ENCODE measurements at regions not wholly inside any gene's neighbourhood (a gene's known extent, or its start where the extent isn't known, plus 50 kb on each side); places are given as distances from the start of the nearest gene placed in this dataset.

DNA sequence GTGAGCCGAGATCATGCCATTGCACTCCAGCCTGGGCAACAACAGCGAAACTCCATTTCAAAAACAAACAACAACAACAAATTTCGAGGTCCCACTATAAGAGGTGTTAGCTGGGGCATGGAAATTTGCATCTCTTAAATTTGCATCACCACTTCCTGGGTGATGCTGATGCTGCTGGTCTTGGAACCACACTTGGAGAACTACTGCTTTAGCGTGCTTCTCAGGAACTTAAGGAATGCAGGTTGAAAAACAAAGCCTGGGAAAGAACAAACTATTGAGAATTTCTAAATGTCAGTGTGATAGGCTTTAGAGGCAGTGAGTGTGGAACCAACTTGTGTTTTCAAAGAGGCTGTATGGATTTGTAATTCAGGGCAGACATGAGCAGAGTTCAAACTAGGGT is 858.4 kb upstream of the ARPP21 start:
- DNase-seq: no peak
- WGBS, 5 donors: 69 to 79% (median 78%) methylated on average over 4 of the region's 4 CpGs
- H3K9me3 ChIP-seq: no peaks in the 10 kb centered on the region
- H3K36me3 ChIP-seq: no peaks in the 10 kb centered on the region
- intact Hi-C loops (cut with DNase I; ENCODE audit: low total_unique reads): no loop called here
- H3K4me1 ChIP-seq: no peaks in the 10 kb centered on the region
- no peaks in the 10 kb centered on the region for H3K27me3 ChIP-seq (replicated peaks in 1 of 7)
- TF ChIP-seq, protein P1, sequence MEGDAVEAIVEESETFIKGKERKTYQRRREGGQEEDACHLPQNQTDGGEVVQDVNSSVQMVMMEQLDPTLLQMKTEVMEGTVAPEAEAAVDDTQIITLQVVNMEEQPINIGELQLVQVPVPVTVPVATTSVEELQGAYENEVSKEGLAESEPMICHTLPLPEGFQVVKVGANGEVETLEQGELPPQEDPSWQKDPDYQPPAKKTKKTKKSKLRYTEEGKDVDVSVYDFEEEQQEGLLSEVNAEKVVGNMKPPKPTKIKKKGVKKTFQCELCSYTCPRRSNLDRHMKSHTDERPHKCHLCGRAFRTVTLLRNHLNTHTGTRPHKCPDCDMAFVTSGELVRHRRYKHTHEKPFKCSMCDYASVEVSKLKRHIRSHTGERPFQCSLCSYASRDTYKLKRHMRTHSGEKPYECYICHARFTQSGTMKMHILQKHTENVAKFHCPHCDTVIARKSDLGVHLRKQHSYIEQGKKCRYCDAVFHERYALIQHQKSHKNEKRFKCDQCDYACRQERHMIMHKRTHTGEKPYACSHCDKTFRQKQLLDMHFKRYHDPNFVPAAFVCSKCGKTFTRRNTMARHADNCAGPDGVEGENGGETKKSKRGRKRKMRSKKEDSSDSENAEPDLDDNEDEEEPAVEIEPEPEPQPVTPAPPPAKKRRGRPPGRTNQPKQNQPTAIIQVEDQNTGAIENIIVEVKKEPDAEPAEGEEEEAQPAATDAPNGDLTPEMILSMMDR (IDR thresholded peaks at IDR 0.05 in 8 of 11, conservative IDR thresholded peaks at IDR 0.05 in 3 of 11): no peak
- TF ChIP-seq POLR2AphosphoS5 (IDR thresholded peaks at IDR 0.05) (no peak), POLR2A (IDR thresholded peaks at IDR 0.05) (no peak)
- H3K27ac ChIP-seq: no peak overlapping the region
- no peak overlapping the region for H3K4me3 ChIP-seq

DNA sequence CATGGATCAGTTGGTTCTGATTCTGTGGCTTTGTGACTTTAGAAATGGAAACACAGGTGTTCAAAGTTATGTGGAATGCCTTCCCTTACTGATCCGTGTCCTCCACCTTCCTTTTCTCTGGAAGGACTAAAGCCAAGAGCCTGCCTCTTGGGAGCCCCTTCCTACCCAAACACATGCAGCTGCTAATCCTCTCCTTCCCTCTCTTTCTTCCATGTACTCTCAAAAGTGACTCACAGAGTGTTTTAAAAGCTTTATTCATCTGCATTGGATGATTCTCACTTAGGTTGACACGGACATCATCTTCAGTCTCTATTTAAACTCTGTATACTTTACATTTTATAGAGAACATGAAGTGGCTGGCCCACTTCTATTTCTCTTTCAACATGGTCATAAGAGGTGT is 856.5 kb upstream of the ARPP21 start:
- 57 to 82% (median 73%) methylated on average over 2 of the region's 2 CpGs for WGBS, 5 donors
- Histone ChIP-seq H3K4me3 (no peak overlapping the region), H3K4me1 (no peaks in the 10 kb centered on the region), H3K27me3 (replicated peaks in 1 of 7) (no peaks in the 10 kb centered on the region), H3K27ac (no peak overlapping the region), H3K9me3 (no peaks in the 10 kb centered on the region), H3K36me3 (no peaks in the 10 kb centered on the region)
- intact Hi-C loops (cut with DNase I; ENCODE audit: low total_unique reads): no loop called here
- TF ChIP-seq, protein P1 (IDR thresholded peaks at IDR 0.05 in 8 of 11, conservative IDR thresholded peaks at IDR 0.05 in 3 of 11): no peak
- TF ChIP-seq POLR2A (IDR thresholded peaks at IDR 0.05): no peak
- no peak for DNase-seq

DNA sequence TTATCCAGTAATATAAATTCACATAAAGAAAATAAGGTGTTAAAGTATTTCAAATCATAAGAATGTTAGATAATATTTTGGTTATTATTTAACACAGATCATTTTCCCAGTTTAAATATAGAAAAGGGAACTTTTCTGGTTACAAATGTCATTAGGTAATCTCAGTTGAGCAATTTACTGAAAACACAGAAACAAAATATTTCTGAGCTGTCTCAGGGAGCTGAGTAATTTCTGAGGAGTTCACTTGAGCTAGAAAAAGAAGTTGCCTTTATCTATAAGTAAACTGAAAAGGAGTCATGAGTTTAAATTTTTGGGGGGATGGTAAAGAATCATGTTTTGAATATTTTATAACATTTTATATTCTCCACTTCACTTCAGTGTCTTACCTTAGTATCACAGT is 855.4 kb upstream of the ARPP21 start:
- TF ChIP-seq POLR2AphosphoS5 (IDR thresholded peaks at IDR 0.05) (no peak), POLR2A (IDR thresholded peaks at IDR 0.05) (no peak)
- TF ChIP-seq, protein P1 (IDR thresholded peaks at IDR 0.05 in 8 of 11, conservative IDR thresholded peaks at IDR 0.05 in 3 of 11): no peak
- Histone ChIP-seq H3K4me1 (no peaks in the 10 kb centered on the region), H3K4me3 (no peak overlapping the region), H3K27me3 (replicated peaks in 1 of 7) (no peaks in the 10 kb centered on the region), H3K9me3 (no peaks in the 10 kb centered on the region), H3K36me3 (no peaks in the 10 kb centered on the region), H3K27ac (no peak overlapping the region)
- DNase-seq: no peak
- intact Hi-C loops (cut with DNase I; ENCODE audit: low total_unique reads): no loop called here

DNA sequence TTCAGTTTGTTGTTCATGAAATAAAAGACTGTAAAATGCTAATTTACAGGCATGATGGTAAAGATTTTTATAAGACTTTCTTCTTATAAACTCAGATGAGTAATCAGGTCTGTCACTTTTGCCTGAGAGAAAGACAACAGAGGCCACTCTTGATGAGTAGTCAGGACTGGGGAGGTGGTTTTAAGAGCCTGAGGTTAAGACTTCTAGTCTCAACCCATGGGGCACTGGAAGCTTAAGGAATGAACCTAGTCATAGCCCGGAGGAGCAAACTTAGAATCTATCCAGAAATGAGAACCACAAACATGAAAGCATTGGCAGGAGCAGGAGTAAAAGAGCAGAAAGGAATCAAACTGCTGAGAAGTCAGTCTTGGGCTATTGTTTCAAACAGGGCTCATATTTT is 846.3 kb upstream of the ARPP21 start:
- DNase-seq: no peak
- H3K4me3 ChIP-seq: no peak overlapping the region
- intact Hi-C loops (cut with DNase I; ENCODE audit: low total_unique reads): no loop called here
- no peak overlapping the region for H3K27ac ChIP-seq
- 69 to 92% (median 81%) methylated on average over 1 of the region's 1 CpG for WGBS, 5 donors
- no peaks in the 10 kb centered on the region for H3K36me3 ChIP-seq
- TF ChIP-seq POLR2AphosphoS5 (IDR thresholded peaks at IDR 0.05): no peak
- TF ChIP-seq, protein P1 (IDR thresholded peaks at IDR 0.05 in 8 of 11, conservative IDR thresholded peaks at IDR 0.05 in 3 of 11): no peak
- TF ChIP-seq POLR2A (IDR thresholded peaks at IDR 0.05): no peak
- H3K27me3 ChIP-seq (replicated peaks in 1 of 7): no peaks in the 10 kb centered on the region
- H3K4me1 ChIP-seq: no peaks in the 10 kb centered on the region
- no peaks in the 10 kb centered on the region for H3K9me3 ChIP-seq

All from spleen (tissue), 11 donors.